ENCODE measurements at regions not wholly inside any gene's neighbourhood (a gene's known extent, or its start where the extent isn't known, plus 50 kb on each side); places are given as distances from the start of the nearest gene placed in this dataset.

DNA sequence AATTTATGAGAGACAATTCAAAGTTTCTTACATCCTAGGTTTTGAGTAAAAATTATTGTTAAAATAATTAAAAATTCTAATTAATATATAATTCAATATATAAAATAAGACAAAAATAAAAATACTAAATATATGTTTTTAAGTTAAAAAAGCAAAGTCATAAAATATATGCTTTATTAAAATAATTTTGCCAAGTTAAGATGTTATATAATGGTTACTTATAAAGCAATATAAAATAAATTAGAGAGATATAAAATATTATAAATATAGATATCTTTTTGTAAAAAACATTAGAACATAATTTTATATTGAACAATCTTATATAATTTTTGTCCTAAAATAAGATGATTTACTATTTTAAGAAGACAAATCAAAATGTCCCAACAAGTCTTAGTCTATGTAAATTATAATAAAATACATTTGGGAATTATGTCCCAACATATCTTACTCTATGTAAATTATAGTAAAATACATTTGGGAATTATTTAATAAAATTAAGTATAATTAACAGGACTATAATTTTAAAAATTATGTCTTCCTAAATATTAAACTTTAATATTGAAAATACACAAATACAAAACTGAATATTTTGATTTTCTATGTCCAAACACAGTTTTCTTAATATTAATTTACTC is 67.7 kb upstream of the TOP3B start:
- DNase-seq, result no peak
- Mint-ChIP-seq H3K27ac (ENCODE audit: unreplicated experiment) (no peak overlapping the region), H3K27me3 (ENCODE audit: unreplicated experiment) (peaks cover 71% of the 10 kb centered on the region), H3K9me3 (ENCODE audit: low read depth, unreplicated experiment) (no peaks in the 10 kb centered on the region), H3K4me1 (ENCODE audit: low read depth, unreplicated experiment) (no peaks in the 10 kb centered on the region), H3K4me3 (ENCODE audit: low read depth, unreplicated experiment) (no peak overlapping the region), H3K36me3 (ENCODE audit: insufficient read depth, unreplicated experiment) (no peaks in the 10 kb centered on the region)
- no TSS peak for BruUV-seq (replicated peaks)
- CTCF ChIA-PET, result no interaction called here
- intact Hi-C loops (cut with micrococcal nuclease; ENCODE audit: unreplicated experiment), result no loop called here
- TF ChIP-seq, protein P1, sequence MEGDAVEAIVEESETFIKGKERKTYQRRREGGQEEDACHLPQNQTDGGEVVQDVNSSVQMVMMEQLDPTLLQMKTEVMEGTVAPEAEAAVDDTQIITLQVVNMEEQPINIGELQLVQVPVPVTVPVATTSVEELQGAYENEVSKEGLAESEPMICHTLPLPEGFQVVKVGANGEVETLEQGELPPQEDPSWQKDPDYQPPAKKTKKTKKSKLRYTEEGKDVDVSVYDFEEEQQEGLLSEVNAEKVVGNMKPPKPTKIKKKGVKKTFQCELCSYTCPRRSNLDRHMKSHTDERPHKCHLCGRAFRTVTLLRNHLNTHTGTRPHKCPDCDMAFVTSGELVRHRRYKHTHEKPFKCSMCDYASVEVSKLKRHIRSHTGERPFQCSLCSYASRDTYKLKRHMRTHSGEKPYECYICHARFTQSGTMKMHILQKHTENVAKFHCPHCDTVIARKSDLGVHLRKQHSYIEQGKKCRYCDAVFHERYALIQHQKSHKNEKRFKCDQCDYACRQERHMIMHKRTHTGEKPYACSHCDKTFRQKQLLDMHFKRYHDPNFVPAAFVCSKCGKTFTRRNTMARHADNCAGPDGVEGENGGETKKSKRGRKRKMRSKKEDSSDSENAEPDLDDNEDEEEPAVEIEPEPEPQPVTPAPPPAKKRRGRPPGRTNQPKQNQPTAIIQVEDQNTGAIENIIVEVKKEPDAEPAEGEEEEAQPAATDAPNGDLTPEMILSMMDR (IDR thresholded peaks at IDR 0.05; ENCODE audit: unreplicated experiment), result no peak

DNA sequence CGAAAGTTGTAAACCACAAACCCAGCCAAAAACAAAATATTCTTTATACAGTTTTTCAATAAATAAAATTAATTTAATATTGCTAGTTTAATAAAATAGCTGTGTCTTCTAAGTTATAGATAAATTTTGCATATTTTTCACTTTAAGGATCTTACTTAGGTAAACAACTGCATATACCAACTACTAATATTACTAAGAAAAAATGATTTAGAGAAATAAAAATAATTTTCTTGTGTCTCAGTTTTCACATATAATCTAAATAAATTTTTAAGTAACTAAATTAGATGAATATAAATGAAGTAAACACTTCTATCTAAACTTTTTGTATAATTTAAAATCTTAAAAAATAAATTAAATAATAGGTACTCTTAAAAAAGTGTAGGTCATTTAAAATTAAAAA is 67.1 kb upstream of the TOP3B start:
- Mint-ChIP-seq H3K36me3 (ENCODE audit: insufficient read depth, unreplicated experiment) (no peaks in the 10 kb centered on the region), H3K4me3 (ENCODE audit: low read depth, unreplicated experiment) (no peak overlapping the region), H3K27me3 (ENCODE audit: unreplicated experiment) (peaks cover 71% of the 10 kb centered on the region), H3K27ac (ENCODE audit: unreplicated experiment) (no peak overlapping the region), H3K9me3 (ENCODE audit: low read depth, unreplicated experiment) (no peaks in the 10 kb centered on the region), H3K4me1 (ENCODE audit: low read depth, unreplicated experiment) (no peaks in the 10 kb centered on the region)
- CTCF ChIA-PET, result interaction anchor here (0.6 kb wide), 1 partner anchor 280 kb away, joined by 4 read pairs; no protein-coding TSS in a partner anchor
- intact Hi-C loops (cut with micrococcal nuclease; ENCODE audit: unreplicated experiment), result no loop called here
- TF ChIP-seq, protein P1 (IDR thresholded peaks at IDR 0.05; ENCODE audit: unreplicated experiment), result no peak
- BruUV-seq (replicated peaks), result no TSS peak
- no peak for DNase-seq

DNA sequence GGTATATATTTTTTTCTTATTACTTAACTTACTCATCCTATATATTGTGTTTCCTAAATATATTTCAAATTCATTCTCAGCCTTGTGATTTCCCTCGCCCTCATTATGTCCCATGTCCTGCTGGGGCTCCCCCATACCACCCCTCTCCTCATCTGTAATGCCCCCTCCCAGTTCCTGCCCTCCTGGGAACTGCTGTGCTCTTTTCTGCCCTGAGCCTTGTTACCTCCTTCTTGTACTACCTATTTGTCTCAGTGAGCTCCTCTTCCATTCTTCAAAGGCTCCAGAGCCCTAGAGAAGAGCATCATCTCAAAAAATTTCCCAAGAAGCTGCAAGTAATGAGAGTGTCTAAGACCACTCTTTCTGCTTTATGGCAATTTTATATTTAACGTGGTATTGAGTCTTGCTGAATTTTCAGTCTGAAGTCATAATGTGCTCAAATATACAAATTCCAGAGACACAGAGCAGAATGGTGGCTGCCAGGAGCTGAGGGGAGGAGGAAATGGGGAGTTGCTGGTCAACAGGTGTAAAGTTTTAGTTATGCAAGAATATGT is 66.5 kb upstream of the TOP3B start:
- no TSS peak for BruUV-seq (replicated peaks)
- no peak for DNase-seq
- Mint-ChIP-seq H3K4me3 (ENCODE audit: low read depth, unreplicated experiment) (no peak overlapping the region), H3K9me3 (ENCODE audit: low read depth, unreplicated experiment) (no peaks in the 10 kb centered on the region), H3K27me3 (ENCODE audit: unreplicated experiment) (peaks cover 71% of the 10 kb centered on the region), H3K4me1 (ENCODE audit: low read depth, unreplicated experiment) (no peaks in the 10 kb centered on the region), H3K36me3 (ENCODE audit: insufficient read depth, unreplicated experiment) (no peaks in the 10 kb centered on the region), H3K27ac (ENCODE audit: unreplicated experiment) (no peak overlapping the region)
- TF ChIP-seq, protein P1 (IDR thresholded peaks at IDR 0.05; ENCODE audit: unreplicated experiment), result no peak
- intact Hi-C loops (cut with micrococcal nuclease; ENCODE audit: unreplicated experiment), result no loop called here
- CTCF ChIA-PET, result interaction anchor here (0.5 to 0.6 kb wide), 2 partner anchors 281 to 1177 kb away, joined by 3 to 4 read pairs; no protein-coding TSS in a partner anchor

DNA sequence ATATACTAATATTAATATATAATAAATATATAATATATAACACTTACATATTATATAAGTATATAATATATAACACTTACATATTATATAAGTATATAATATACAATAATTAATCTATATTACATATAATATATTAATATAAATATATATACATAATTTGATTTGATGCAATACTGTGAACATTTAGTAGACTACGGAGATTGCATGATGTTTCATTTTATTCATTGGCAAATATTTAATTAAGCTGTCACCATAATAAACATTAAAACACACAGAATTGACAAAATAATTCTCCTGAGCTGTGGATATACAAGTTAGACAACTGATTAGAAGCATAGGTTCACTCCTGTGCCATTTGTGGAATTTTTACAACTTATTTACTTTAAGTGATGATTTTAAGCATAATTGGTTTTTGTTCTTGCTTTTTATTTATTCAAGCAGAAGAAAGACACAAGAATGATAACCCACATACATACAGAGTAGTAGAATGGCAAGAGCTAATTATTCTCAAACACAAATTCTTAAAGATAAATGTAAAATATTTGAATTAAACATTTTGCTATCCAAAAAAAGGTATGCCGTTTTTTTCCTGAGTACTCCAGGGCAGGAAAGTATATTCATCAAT is 65.8 kb upstream of the TOP3B start:
- no peaks in the 10 kb centered on the region for H3K36me3 Mint-ChIP-seq (ENCODE audit: insufficient read depth, unreplicated experiment)
- intact Hi-C loops (cut with micrococcal nuclease; ENCODE audit: unreplicated experiment), result no loop called here
- no peaks in the 10 kb centered on the region for H3K9me3 Mint-ChIP-seq (ENCODE audit: low read depth, unreplicated experiment)
- no peak for DNase-seq
- BruUV-seq (replicated peaks), result no TSS peak
- TF ChIP-seq, protein P1 (IDR thresholded peaks at IDR 0.05; ENCODE audit: unreplicated experiment), result no peak
- H3K27ac Mint-ChIP-seq (ENCODE audit: unreplicated experiment), result no peak overlapping the region
- H3K4me3 Mint-ChIP-seq (ENCODE audit: low read depth, unreplicated experiment), result no peak overlapping the region
- H3K27me3 Mint-ChIP-seq (ENCODE audit: unreplicated experiment), result peaks cover 71% of the 10 kb centered on the region
- CTCF ChIA-PET, result interaction anchor here (0.5 kb wide), 1 partner anchor 1177 kb away, joined by 3 read pairs; no protein-coding TSS in a partner anchor
- no peaks in the 10 kb centered on the region for H3K4me1 Mint-ChIP-seq (ENCODE audit: low read depth, unreplicated experiment)

Data from Calu3 (cell line).